ENCODE measurements at regions not wholly inside any gene's neighbourhood (a gene's known extent, or its start where the extent isn't known, plus 50 kb on each side); places are given as distances from the start of the nearest gene placed in this dataset.

DNA sequence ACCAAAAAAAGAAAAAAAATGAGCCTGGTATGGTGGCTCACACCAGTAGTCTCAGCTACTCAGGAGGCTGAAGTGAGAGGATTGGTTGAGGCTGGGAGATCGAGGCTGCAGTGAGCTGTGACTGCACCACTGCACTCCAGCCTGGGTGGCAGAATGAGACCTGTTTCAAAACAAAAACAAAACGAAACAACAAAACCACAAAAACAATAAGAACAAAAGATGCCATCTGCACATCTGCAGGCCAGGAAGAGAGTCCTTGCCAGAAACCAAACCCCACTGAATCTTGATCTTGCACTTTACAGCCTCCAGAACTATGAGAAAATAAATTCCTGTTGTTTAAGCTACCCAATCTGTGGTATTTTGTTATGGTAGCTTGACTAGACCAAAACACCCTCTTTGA is 207.7 kb downstream of the YTHDC2 start:
- TF ChIP-seq, protein P1, sequence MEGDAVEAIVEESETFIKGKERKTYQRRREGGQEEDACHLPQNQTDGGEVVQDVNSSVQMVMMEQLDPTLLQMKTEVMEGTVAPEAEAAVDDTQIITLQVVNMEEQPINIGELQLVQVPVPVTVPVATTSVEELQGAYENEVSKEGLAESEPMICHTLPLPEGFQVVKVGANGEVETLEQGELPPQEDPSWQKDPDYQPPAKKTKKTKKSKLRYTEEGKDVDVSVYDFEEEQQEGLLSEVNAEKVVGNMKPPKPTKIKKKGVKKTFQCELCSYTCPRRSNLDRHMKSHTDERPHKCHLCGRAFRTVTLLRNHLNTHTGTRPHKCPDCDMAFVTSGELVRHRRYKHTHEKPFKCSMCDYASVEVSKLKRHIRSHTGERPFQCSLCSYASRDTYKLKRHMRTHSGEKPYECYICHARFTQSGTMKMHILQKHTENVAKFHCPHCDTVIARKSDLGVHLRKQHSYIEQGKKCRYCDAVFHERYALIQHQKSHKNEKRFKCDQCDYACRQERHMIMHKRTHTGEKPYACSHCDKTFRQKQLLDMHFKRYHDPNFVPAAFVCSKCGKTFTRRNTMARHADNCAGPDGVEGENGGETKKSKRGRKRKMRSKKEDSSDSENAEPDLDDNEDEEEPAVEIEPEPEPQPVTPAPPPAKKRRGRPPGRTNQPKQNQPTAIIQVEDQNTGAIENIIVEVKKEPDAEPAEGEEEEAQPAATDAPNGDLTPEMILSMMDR (IDR thresholded peaks at IDR 0.05), result no peak
- TF ChIP-seq POLR2AphosphoS5 (IDR thresholded peaks at IDR 0.05; ENCODE audit: low read depth, low read length) (no peak), SIN3A (IDR thresholded peaks at IDR 0.05; ENCODE audit: borderline replicate concordance, insufficient read depth, low read depth, low read length) (no peak), TCF7L2 (IDR thresholded peaks at IDR 0.05; ENCODE audit: low read depth, low read length) (no peak)
- TF ChIP-seq, protein P2, sequence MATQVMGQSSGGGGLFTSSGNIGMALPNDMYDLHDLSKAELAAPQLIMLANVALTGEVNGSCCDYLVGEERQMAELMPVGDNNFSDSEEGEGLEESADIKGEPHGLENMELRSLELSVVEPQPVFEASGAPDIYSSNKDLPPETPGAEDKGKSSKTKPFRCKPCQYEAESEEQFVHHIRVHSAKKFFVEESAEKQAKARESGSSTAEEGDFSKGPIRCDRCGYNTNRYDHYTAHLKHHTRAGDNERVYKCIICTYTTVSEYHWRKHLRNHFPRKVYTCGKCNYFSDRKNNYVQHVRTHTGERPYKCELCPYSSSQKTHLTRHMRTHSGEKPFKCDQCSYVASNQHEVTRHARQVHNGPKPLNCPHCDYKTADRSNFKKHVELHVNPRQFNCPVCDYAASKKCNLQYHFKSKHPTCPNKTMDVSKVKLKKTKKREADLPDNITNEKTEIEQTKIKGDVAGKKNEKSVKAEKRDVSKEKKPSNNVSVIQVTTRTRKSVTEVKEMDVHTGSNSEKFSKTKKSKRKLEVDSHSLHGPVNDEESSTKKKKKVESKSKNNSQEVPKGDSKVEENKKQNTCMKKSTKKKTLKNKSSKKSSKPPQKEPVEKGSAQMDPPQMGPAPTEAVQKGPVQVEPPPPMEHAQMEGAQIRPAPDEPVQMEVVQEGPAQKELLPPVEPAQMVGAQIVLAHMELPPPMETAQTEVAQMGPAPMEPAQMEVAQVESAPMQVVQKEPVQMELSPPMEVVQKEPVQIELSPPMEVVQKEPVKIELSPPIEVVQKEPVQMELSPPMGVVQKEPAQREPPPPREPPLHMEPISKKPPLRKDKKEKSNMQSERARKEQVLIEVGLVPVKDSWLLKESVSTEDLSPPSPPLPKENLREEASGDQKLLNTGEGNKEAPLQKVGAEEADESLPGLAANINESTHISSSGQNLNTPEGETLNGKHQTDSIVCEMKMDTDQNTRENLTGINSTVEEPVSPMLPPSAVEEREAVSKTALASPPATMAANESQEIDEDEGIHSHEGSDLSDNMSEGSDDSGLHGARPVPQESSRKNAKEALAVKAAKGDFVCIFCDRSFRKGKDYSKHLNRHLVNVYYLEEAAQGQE (IDR thresholded peaks at IDR 0.05; ENCODE audit: insufficient read depth in 1 of 2, low read depth in 2 of 2, low read length in 1 of 2), result no peak

Data from Panc1 (cell line).